Neural cell (in vitro differentiated cells): ENCODE measurements at regions not wholly inside any gene's neighbourhood (a gene's known extent, or its start where the extent isn't known, plus 50 kb on each side); places are given as distances from the start of the nearest gene placed in this dataset.

Experiments
- CTCF ChIP-seq: fragments of 450-650 bp; IDR thresholded peaks from 2 replicates; pipeline ENCODE4 v1.5.1; 2014; ENCODE audit warnings: antibody characterized with exemption, mild to moderate bottlenecking, moderate library complexity; ENCODE audit not compliant: poor library complexity, severe bottlenecking
- EP300 ChIP-seq: fragments of 450-650 bp; conservative IDR thresholded peaks from 2 replicates; pipeline ENCODE4 v1.6.1; 2014; ENCODE audit warnings: antibody characterized with exemption, mild to moderate bottlenecking, moderate library complexity; ENCODE audit not compliant: poor library complexity, severe bottlenecking
- MXI1 ChIP-seq: fragments of 450-650 bp; conservative IDR thresholded peaks from 2 replicates; pipeline ENCODE4 v1.6.1; 2014; ENCODE audit warnings: antibody characterized with exemption, mild to moderate bottlenecking; ENCODE audit not compliant: poor library complexity, severe bottlenecking
- POLR2AphosphoS5 ChIP-seq: IDR thresholded peaks from 2 replicates; pipeline ENCODE4 v1.6.1; 2012
- RAD21 ChIP-seq: fragments of 450-650 bp; conservative IDR thresholded peaks from 2 replicates; pipeline ENCODE4 v1.6.1; 2014; ENCODE audit warnings: antibody characterized with exemption, mild to moderate bottlenecking, moderate library complexity
- SMC3 ChIP-seq: fragments of 450-650 bp; conservative IDR thresholded peaks from 2 replicates; pipeline ENCODE4 v1.6.1; 2014; ENCODE audit warnings: antibody characterized with exemption, mild to moderate bottlenecking, moderate library complexity; ENCODE audit not compliant: poor library complexity

DNA sequence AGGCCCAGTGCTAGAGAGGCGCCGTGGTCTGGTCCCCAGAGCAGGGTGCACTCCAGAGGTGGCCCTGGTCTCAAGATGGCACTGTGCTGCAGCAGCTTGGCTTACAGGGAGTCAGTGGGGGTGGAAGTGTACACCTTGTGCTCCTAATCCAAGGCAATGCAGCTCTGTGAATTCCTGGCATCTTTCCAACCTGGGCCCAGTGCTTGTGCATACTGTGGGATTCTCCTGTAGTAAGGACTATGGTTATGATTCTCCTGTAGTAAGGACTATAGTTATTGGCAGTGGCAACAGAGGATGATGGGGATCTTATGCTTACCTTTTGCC lies 616.7 kb upstream of the REG3G start:
- TF ChIP-seq CTCF (no peak), SMC3 (no peak), EP300 (no peak), POLR2AphosphoS5 (no peak), RAD21 (no peak), MXI1 (no peak)
